ENCODE measurements at regions not wholly inside any gene's neighbourhood (a gene's known extent, or its start where the extent isn't known, plus 50 kb on each side); places are given as distances from the start of the nearest gene placed in this dataset.

DNA sequence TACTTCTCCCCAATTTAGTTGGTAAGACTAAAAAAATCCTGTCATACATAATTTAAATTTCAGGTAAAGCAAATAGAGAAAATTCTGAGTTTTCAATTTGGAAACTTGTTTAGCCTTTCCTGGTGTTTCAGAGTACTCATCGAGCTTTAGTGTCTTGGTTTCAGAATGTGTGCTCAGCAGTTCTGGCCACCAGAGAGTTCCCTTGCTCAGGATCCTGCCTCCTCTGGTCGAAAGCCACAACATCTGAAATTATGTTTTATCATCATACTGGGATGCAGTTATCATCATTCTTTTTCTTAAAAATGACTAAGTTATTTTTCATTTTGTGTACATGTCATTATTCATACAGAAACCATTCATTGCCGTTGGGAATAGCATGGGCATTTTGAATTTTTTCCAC is 263.2 kb upstream of the SPRY2 start:
- TF ChIP-seq POLR2AphosphoS5 (IDR thresholded peaks at IDR 0.05) = no peak
- no peak for TF ChIP-seq EZH2 (IDR thresholded peaks at IDR 0.05; ENCODE audit: borderline replicate concordance, insufficient read depth, low read length, poor library complexity, severe bottlenecking)
- no peak for TF ChIP-seq RAD21 (conservative IDR thresholded peaks at IDR 0.05)
- TF ChIP-seq, protein P1, sequence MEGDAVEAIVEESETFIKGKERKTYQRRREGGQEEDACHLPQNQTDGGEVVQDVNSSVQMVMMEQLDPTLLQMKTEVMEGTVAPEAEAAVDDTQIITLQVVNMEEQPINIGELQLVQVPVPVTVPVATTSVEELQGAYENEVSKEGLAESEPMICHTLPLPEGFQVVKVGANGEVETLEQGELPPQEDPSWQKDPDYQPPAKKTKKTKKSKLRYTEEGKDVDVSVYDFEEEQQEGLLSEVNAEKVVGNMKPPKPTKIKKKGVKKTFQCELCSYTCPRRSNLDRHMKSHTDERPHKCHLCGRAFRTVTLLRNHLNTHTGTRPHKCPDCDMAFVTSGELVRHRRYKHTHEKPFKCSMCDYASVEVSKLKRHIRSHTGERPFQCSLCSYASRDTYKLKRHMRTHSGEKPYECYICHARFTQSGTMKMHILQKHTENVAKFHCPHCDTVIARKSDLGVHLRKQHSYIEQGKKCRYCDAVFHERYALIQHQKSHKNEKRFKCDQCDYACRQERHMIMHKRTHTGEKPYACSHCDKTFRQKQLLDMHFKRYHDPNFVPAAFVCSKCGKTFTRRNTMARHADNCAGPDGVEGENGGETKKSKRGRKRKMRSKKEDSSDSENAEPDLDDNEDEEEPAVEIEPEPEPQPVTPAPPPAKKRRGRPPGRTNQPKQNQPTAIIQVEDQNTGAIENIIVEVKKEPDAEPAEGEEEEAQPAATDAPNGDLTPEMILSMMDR (IDR thresholded peaks at IDR 0.05; ENCODE audit: poor library complexity, severe bottlenecking) = no peak
- no peak for TF ChIP-seq TAF1 (IDR thresholded peaks at IDR 0.05; ENCODE audit: low read depth)
- TF ChIP-seq EP300 (conservative IDR thresholded peaks at IDR 0.05; ENCODE audit: poor library complexity, severe bottlenecking) = no peak
- no peak for TF ChIP-seq MXI1 (conservative IDR thresholded peaks at IDR 0.05; ENCODE audit: poor library complexity, severe bottlenecking)
